ENCODE measurements at regions not wholly inside any gene's neighbourhood (a gene's known extent, or its start where the extent isn't known, plus 50 kb on each side); places are given as distances from the start of the nearest gene placed in this dataset.

DNA sequence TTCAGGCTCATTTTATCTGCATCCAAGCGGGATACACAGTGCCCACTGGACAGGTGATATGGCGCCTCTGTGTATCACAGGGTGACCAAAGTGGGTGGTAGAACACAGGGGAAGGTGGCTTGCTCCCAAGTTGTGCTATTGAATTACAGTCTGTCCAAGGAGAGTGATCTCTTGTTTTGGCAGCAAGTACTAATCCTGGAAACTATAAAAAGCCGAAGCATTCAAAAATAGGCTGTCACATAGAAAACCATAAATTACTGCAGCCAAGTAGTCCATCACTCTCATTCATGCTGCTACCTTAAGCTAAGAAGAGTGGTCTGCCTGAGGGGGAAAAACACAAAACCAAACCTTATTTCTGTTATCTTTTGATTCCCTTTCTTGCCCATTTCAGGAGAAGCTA, 237.1 kb upstream of the POU3F3 start:
- Histone ChIP-seq H3K27ac (no peak overlapping the region), H3K9me3 (no peaks in the 10 kb centered on the region), H3K4me3 (no peak overlapping the region), H3K4me2 (no peak overlapping the region), H3K4me1 (no peaks in the 10 kb centered on the region)
- DNase-seq (ENCODE audit: low read depth in 1 of 2, low spot score in 1 of 2) (no peak), ATAC-seq (no peak), FAIRE-seq (no peak)
- POLR2A ChIA-PET: no interaction called here
- CTCF ChIA-PET: no interaction called here
- TF ChIP-seq EHMT2 (IDR thresholded peaks at IDR 0.05; ENCODE audit: low read depth) (no peak), USF2 (IDR thresholded peaks at IDR 0.05) (no peak), RNF2 (IDR thresholded peaks at IDR 0.05; ENCODE audit: borderline replicate concordance, low read depth) (no peak), RCOR1 (IDR thresholded peaks at IDR 0.05; ENCODE audit: low read depth, low read length) (no peak)
- TF ChIP-seq, protein P1, sequence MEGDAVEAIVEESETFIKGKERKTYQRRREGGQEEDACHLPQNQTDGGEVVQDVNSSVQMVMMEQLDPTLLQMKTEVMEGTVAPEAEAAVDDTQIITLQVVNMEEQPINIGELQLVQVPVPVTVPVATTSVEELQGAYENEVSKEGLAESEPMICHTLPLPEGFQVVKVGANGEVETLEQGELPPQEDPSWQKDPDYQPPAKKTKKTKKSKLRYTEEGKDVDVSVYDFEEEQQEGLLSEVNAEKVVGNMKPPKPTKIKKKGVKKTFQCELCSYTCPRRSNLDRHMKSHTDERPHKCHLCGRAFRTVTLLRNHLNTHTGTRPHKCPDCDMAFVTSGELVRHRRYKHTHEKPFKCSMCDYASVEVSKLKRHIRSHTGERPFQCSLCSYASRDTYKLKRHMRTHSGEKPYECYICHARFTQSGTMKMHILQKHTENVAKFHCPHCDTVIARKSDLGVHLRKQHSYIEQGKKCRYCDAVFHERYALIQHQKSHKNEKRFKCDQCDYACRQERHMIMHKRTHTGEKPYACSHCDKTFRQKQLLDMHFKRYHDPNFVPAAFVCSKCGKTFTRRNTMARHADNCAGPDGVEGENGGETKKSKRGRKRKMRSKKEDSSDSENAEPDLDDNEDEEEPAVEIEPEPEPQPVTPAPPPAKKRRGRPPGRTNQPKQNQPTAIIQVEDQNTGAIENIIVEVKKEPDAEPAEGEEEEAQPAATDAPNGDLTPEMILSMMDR (IDR thresholded peaks at IDR 0.05): no peak
- TF ChIP-seq, protein P2, sequence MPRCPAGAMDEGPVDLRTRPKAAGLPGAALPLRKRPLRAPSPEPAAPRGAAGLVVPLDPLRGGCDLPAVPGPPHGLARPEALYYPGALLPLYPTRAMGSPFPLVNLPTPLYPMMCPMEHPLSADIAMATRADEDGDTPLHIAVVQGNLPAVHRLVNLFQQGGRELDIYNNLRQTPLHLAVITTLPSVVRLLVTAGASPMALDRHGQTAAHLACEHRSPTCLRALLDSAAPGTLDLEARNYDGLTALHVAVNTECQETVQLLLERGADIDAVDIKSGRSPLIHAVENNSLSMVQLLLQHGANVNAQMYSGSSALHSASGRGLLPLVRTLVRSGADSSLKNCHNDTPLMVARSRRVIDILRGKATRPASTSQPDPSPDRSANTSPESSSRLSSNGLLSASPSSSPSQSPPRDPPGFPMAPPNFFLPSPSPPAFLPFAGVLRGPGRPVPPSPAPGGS (IDR thresholded peaks at IDR 0.05): no peak
- 18% methylated on average over 3 of the region's 3 CpGs for WGBS (ENCODE audit: missing lambda C conversion rate)

GRCh38 chr2:104620801-104621200, 233.1 kb upstream of the POU3F3 start:
- Histone ChIP-seq H3K4me2 (no peak overlapping the region), H3K27ac (no peak overlapping the region), H3K4me3 (no peak overlapping the region), H3K9me3 (no peaks in the 10 kb centered on the region), H3K4me1 (no peaks in the 10 kb centered on the region)
- WGBS (ENCODE audit: missing lambda C conversion rate): under 1% methylated on average over 5 of the region's 7 CpGs
- ChIA-PET CTCF (no interaction called here), POLR2A (no interaction called here)
- no peak for ATAC-seq
- no peak for TF ChIP-seq POLR2A (IDR thresholded peaks at IDR 0.05; ENCODE audit: low read length)
- TF ChIP-seq NFE2L2 (conservative IDR thresholded peaks at IDR 0.05; ENCODE audit: low read length): no peak
- TF ChIP-seq RCOR1 (IDR thresholded peaks at IDR 0.05; ENCODE audit: low read depth, low read length): no peak
- no peak for TF ChIP-seq EP300 (IDR thresholded peaks at IDR 0.05)
- no peak for TF ChIP-seq RAD21 (conservative IDR thresholded peaks at IDR 0.05 in 1 of 2, IDR thresholded peaks at IDR 0.05 in 1 of 2)
- no peak for TF ChIP-seq HDAC2 (IDR thresholded peaks at IDR 0.05)
- no peak for TF ChIP-seq E2F6 (IDR thresholded peaks at IDR 0.05; ENCODE audit: borderline replicate concordance, low read depth)
- TF ChIP-seq MAFK (IDR thresholded peaks at IDR 0.05; ENCODE audit: partially characterized antibody): no peak
- no peak for FAIRE-seq
- DNase-seq (ENCODE audit: low read depth in 1 of 2, low spot score in 1 of 2): no peak

- no peaks in the 10 kb centered on the region for H3K4me1 ChIP-seq
- no peak overlapping the region for H3K4me3 ChIP-seq
- TF ChIP-seq MAFK (IDR thresholded peaks at IDR 0.05; ENCODE audit: partially characterized antibody): no peak
- TF ChIP-seq, protein P1 (IDR thresholded peaks at IDR 0.05): no peak
- no peak for TF ChIP-seq KDM1A (IDR thresholded peaks at IDR 0.05; ENCODE audit: low read depth)
- no peak for TF ChIP-seq PBX3 (IDR thresholded peaks at IDR 0.05)
- no peak for TF ChIP-seq JUNB (IDR thresholded peaks at IDR 0.05)
- TF ChIP-seq ELK1 (IDR thresholded peaks at IDR 0.05; ENCODE audit: low read depth, low read length): no peak
- TF ChIP-seq CBX2 (IDR thresholded peaks at IDR 0.05; ENCODE audit: borderline replicate concordance, low read depth): no peak
- TF ChIP-seq, protein P3, sequence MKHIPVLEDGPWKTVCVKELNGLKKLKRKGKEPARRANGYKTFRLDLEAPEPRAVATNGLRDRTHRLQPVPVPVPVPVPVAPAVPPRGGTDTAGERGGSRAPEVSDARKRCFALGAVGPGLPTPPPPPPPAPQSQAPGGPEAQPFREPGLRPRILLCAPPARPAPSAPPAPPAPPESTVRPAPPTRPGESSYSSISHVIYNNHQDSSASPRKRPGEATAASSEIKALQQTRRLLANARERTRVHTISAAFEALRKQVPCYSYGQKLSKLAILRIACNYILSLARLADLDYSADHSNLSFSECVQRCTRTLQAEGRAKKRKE (CRISPR knock-in tag; IDR thresholded peaks at IDR 0.05; ENCODE audit: low read depth): no peak
- no peak for TF ChIP-seq EHMT2 (IDR thresholded peaks at IDR 0.05; ENCODE audit: low read depth)
- TF ChIP-seq NR3C1 (IDR thresholded peaks at IDR 0.05): no peak
- no peak for TF ChIP-seq ZFP36 (IDR thresholded peaks at IDR 0.05; ENCODE audit: borderline replicate concordance, partially characterized antibody)
- no peak for TF ChIP-seq E2F6 (IDR thresholded peaks at IDR 0.05; ENCODE audit: borderline replicate concordance, low read depth)
- TF ChIP-seq ZSCAN20 (CRISPR knock-in tag; IDR thresholded peaks at IDR 0.05): no peak
- TF ChIP-seq BHLHE40 (IDR thresholded peaks at IDR 0.05; ENCODE audit: low read depth, low read length): no peak
- FAIRE-seq: no peak
- no peak overlapping the region for H3K27ac ChIP-seq
- DNase-seq (ENCODE audit: low read depth in 1 of 2, low spot score in 1 of 2): no peak
- CTCF ChIA-PET: no interaction called here
- H3K9me3 ChIP-seq: no peaks in the 10 kb centered on the region
- 33% methylated on average over 5 of the region's 5 CpGs for WGBS (ENCODE audit: missing lambda C conversion rate)
- no peak overlapping the region for H3K4me2 ChIP-seq
- no peak for ATAC-seq
- POLR2A ChIA-PET: no interaction called here
These were observed 218.3 kb upstream of the POU3F3 start for GRCh38 chr2:104635608-104636007.
